ENCODE measurements at regions not wholly inside any gene's neighbourhood (a gene's known extent, or its start where the extent isn't known, plus 50 kb on each side); places are given as distances from the start of the nearest gene placed in this dataset.

DNA sequence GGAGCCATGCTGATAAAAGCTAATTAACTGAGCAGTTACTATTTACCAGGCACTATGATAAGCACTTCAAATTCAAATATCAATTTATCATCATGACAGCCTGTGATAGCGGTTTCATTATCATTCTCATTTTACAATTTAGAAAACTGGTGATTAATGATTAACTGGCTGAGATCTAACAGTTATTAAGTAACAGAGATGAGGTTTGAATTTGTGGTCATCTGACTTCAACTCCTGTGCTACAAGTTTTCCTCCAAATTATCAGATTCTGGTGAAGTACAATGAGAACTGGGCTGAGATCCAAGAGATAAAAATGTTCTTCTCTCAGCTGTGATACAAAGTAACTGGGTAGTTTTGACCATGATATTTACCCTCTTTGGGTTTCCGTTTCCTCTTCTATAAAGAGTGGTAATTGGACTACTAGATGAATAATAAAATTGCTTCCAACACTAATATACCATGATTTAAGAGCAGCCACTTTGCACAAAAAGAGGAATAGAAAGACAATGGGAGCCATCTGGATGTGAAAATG lies 74.5 kb upstream of the CCNG1 start:
- no peak overlapping the region for H3K4me3 ChIP-seq (ENCODE audit: insufficient read depth, low read depth, low read length)
- H3K27ac ChIP-seq (ENCODE audit: insufficient read depth, low read length), result no peak overlapping the region
- ChIA-PET CTCF (no interaction called here), POLR2A (ENCODE audit: unreplicated experiment) (no interaction called here)
- no peak overlapping the region for H4K8ac ChIP-seq (ENCODE audit: low read depth in 2 of 2, low read length in 2 of 2)
- intact Hi-C loops (cut with micrococcal nuclease) (no loop called here), in situ Hi-C loops (cut with MboI; ENCODE audit: low sequenced_read_pairs) (no loop called here), dilution Hi-C loops (cut with HindIII; ENCODE audit: low sequenced_read_pairs, unreplicated experiment) (no loop called here)
- H3K23ac ChIP-seq (ENCODE audit: low read depth, low read length), result no peak overlapping the region
- no peak overlapping the region for H3K4me2 ChIP-seq (ENCODE audit: low read depth, low read length)
- no peak overlapping the region for H3K4ac ChIP-seq (ENCODE audit: low read depth, low read length)
- H4K5ac ChIP-seq (ENCODE audit: low read depth, low read length), result no peak overlapping the region
- DNase-seq (no peak), ATAC-seq (ENCODE audit: low read depth) (no peak)
- H3K27me3 ChIP-seq (ENCODE audit: control insufficient read depth, insufficient read depth, low read length), result no peaks in the 10 kb centered on the region
- no CpG with 5 or more reads among the region's 2 CpGs for WGBS, 2 experiments (ENCODE audit: extremely low coverage in 2 of 2, insufficient read length in 1 of 2)
- no peaks in the 10 kb centered on the region for H3K4me1 ChIP-seq (ENCODE audit: control insufficient read depth, insufficient read depth, low read length)
- H2BK15ac ChIP-seq (ENCODE audit: low read depth, low read length), result no peak overlapping the region
- H3K79me1 ChIP-seq (ENCODE audit: low read depth in 1 of 2, low read length in 2 of 2), result no peaks in the 10 kb centered on the region
- no TSS peak for BruUV-seq (replicated peaks)
- H3K56ac ChIP-seq (ENCODE audit: extremely low read depth, insufficient read depth, low read length), result no peak overlapping the region
- H4K20me1 ChIP-seq (ENCODE audit: insufficient read depth, low read length), result no peaks in the 10 kb centered on the region
- no peak overlapping the region for H2AFZ ChIP-seq (replicated peaks; ENCODE audit: low read length, poor library complexity)
- H3K18ac ChIP-seq (ENCODE audit: low read depth, low read length), result no peak overlapping the region
- TF ChIP-seq SMC3 (IDR thresholded peaks at IDR 0.05; ENCODE audit: low read depth, low read length) (no peak), RCOR1 (IDR thresholded peaks at IDR 0.05; ENCODE audit: insufficient replicate concordance, low read length) (no peak), RAD21 (IDR thresholded peaks at IDR 0.05; ENCODE audit: low read length) (no peak), MAZ (IDR thresholded peaks at IDR 0.05; ENCODE audit: borderline replicate concordance, low read depth, low read length) (no peak), CHD1 (IDR thresholded peaks at IDR 0.05; ENCODE audit: low read depth, low read length) (no peak), BHLHE40 (IDR thresholded peaks at IDR 0.05; ENCODE audit: low read depth, low read length) (no peak), CEBPB (IDR thresholded peaks at IDR 0.05; ENCODE audit: low read depth, low read length) (no peak), FOS (IDR thresholded peaks at IDR 0.05; ENCODE audit: low read depth, low read length) (no peak), MAFK (IDR thresholded peaks at IDR 0.05; ENCODE audit: low read depth, low read length) (no peak), NFE2L2 (IDR thresholded peaks at IDR 0.05; ENCODE audit: low read depth, low read length) (no peak), MXI1 (IDR thresholded peaks at IDR 0.05; ENCODE audit: borderline replicate concordance, low read depth, low read length) (no peak), ELK1 (IDR thresholded peaks at IDR 0.05; ENCODE audit: borderline replicate concordance, low read depth, low read length) (no peak), POLR2A (IDR thresholded peaks at IDR 0.05; ENCODE audit: low read depth, low read length) (no peak), RFX5 (IDR thresholded peaks at IDR 0.05; ENCODE audit: low read depth, low read length) (no peak)
- TF ChIP-seq, protein P1, sequence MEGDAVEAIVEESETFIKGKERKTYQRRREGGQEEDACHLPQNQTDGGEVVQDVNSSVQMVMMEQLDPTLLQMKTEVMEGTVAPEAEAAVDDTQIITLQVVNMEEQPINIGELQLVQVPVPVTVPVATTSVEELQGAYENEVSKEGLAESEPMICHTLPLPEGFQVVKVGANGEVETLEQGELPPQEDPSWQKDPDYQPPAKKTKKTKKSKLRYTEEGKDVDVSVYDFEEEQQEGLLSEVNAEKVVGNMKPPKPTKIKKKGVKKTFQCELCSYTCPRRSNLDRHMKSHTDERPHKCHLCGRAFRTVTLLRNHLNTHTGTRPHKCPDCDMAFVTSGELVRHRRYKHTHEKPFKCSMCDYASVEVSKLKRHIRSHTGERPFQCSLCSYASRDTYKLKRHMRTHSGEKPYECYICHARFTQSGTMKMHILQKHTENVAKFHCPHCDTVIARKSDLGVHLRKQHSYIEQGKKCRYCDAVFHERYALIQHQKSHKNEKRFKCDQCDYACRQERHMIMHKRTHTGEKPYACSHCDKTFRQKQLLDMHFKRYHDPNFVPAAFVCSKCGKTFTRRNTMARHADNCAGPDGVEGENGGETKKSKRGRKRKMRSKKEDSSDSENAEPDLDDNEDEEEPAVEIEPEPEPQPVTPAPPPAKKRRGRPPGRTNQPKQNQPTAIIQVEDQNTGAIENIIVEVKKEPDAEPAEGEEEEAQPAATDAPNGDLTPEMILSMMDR (conservative IDR thresholded peaks at IDR 0.05; ENCODE audit: low read depth, low read length), result no peak
- TF ChIP-seq, protein P2, sequence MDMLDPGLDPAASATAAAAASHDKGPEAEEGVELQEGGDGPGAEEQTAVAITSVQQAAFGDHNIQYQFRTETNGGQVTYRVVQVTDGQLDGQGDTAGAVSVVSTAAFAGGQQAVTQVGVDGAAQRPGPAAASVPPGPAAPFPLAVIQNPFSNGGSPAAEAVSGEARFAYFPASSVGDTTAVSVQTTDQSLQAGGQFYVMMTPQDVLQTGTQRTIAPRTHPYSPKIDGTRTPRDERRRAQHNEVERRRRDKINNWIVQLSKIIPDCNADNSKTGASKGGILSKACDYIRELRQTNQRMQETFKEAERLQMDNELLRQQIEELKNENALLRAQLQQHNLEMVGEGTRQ (IDR thresholded peaks at IDR 0.05; ENCODE audit: low read depth, low read length), result no peak
- no peaks in the 10 kb centered on the region for H3K36me3 ChIP-seq (ENCODE audit: control insufficient read depth, insufficient read depth, low read length)
- H2AK5ac ChIP-seq (ENCODE audit: low read depth, low read length), result no peak overlapping the region
- H3K9me3 ChIP-seq (ENCODE audit: control insufficient read depth, insufficient read depth, low read length), result no peaks in the 10 kb centered on the region
- H3K9ac ChIP-seq (ENCODE audit: low read depth, low read length), result no peak overlapping the region
- no peak overlapping the region for H2BK20ac ChIP-seq (ENCODE audit: low read depth, low read length)
- no peak overlapping the region for H2BK120ac ChIP-seq (ENCODE audit: low read depth, low read length)
- H3K14ac ChIP-seq (replicated peaks; ENCODE audit: low read depth, low read length), result no peak overlapping the region
- H2AK9ac ChIP-seq (replicated peaks; ENCODE audit: low read depth, low read length, poor library complexity), result no peak overlapping the region
- H4K91ac ChIP-seq (ENCODE audit: insufficient read depth, low read depth, low read length), result no peak overlapping the region
- H3K9me1 ChIP-seq (ENCODE audit: insufficient read depth, low read length), result no peaks in the 10 kb centered on the region
- no peak overlapping the region for H2BK5ac ChIP-seq (ENCODE audit: low read depth, low read length, poor library complexity, severe bottlenecking)

Data from IMR-90 (cell line).